CD4-positive, alpha-beta T cell treated with Interleukin-1 beta for 1 hour (primary cell): ENCODE measurements at regions not wholly inside any gene's neighbourhood (a gene's known extent, or its start where the extent isn't known, plus 50 kb on each side); places are given as distances from the start of the nearest gene placed in this dataset.
"Not testable (repeated sequence)": the region's sequence is repeated elsewhere in the genome, so short reads cannot be mapped to it uniquely, and the experiment has no call there.

ENCODE experiments used
- DNase-seq, 2 donors: peaks; one replicate each; pipeline ENCODE4 v3.0.0-alpha.2; 2020 to 2022

DNA sequence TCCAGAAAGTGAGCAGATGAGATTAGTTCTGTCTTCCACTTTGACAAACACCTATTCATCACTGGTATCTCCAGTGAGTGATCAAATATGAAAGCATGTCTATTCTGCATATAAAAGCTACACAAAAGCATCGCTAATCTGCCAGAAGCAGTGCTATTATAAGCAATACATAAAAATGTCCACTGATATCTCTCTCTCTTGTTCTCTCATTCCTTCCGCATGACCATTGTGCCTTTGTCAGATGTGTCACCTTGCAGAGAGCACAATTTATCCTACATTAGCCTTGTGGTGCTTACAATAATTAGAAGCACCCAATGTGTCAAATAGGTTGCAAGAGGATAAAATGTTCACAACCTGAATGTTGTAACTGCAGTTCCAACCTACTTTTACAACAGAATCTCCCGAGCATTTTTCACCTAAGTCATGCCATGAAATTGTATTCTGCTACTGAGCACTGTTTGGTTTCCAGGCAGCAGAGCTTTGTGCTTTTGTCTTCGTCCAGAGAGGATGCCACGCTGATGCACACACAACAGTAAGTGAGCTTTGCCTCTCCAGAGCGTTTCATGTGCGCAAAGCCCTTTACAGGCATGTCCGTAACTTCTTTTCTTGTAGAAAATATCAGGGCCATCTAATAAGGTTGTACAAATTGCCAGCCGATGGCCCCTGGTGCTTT lies 198.7 kb upstream of the PLD5 start:
- no peak for DNase-seq

- DNase-seq, result no peak
These were observed 194.5 kb upstream of the PLD5 start for GRCh38 chr1:242718967-242719366.

GRCh38 chr1:242712248-242712647 lies 187.8 kb upstream of the PLD5 start:
- DNase-seq, result no peak

- no peak for DNase-seq
These were observed 186.3 kb upstream of the PLD5 start for GRCh38 chr1:242710847-242711246.

- no peak for DNase-seq
These were observed 185.8 kb upstream of the PLD5 start for GRCh38 chr1:242710286-242710685.

DNA sequence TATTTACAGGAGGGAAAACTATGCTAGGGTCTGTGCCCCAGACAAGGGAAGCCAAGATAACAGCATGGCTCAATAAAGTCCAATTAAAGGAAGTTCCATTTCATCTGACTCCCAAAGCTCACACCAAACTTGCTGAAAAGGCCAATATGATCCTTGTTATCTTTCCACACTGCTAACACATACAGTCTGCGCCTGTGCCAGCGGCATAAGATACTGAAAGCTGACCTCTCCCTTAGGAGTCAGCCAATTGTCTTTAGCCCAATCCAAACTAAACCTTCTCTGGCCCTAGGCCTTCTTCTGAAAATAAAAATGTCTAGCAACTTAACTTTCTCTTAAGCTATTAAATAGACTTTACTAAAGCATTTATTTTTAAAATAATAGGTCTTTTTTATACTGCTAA lies 179.0 kb upstream of the PLD5 start:
- no peak for DNase-seq

DNA sequence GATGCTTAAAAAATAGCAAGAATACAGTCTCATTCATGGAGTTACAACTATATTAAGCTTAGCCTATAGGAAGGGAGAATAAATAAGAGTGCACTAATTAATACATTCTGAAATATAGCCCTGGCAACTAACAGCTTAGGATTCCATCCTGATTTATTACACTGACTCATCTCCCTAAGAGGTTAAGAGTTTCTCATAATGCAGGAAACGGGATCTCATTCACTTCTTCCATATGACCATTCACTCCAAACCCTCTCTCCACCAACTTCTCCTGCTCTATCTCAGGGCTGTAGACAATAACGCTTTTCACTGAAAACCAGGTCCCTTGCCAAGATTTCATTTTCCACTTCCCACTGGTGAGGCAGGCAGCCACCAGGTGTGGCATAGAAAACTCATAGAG lies 168.5 kb upstream of the PLD5 start:
- DNase-seq, result no peak

DNA sequence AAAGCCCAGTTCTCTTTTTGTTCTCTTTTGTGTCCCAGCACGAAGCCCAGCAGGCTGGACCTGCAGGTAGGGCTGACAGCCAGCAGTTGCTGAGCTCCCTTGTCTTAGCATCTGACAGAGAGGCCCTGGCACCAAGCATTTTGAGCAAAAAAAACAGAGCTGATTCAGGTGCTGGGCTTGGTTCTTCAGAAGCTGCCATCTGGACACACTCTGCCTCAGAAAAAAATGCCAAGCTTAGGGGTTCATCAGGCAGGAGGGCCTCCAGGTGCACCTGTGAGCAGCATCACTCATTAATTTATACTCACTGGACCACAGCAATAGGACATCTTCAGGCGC lies 167.1 kb upstream of the PLD5 start:
- no peak for DNase-seq

DNA sequence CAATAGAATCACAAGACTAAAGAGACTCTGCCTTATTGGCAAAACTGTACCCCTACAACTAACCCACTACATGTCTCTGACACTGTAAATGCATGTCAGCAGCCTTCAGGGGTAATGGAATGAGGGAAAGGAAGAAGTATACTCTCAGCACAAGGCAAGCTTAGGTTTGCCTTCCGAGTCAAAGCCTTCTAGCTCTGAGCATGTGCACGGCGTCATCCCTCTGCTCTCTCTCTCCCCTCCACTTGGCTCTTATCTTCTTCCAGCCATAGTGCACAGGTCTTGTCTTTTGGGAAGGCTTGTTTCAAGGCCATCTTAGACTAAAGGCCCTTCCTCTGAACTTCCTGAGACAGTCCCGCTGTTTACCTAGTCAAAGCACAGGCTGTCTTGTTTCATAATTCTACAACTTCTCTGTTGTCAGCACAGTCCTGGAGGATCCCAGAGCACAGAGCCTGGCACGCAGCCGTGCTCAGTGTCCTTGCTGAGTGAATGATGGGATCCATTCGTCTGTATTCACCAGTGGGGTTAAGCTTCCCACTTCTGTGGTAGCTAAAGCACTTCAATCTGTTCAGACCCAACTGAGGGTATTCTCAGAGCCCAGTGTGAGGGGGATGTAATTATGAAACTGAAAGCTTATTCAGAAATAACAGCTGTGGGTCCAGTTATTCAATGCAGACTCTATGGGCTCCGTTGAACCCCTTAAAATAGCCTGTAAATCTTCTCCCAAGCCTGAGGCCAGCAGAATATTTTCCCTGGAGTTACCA lies 166.5 kb upstream of the PLD5 start:
- DNase-seq, result no peak

GRCh38 chr1:242689378-242689777 lies 164.9 kb upstream of the PLD5 start:
- no peak for DNase-seq

- no peak for DNase-seq
These were observed 150.6 kb upstream of the PLD5 start for GRCh38 chr1:242674951-242675645.

DNA sequence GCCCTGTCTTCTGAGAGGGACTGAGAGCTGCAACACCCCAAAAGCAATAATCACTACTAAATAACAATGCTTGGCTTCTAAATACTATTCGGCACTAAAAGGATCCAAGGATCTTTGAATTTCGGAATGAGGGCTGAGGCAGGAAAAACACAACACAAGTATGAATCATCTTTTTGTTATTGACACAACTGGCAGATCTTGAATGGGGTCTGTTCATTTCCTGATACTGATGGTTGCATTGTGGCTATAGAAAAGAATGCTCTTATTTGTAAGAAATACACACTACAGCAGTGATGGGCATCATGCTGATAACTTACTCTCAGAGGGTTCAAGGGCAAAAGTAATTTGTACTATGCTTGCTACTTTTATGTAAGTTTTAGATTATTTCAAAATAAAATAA lies 149.2 kb upstream of the PLD5 start:
- DNase-seq, result no peak

- DNase-seq, result not testable (repeated sequence)
These were observed 148.7 kb upstream of the PLD5 start for GRCh38 chr1:242673165-242673564.

- DNase-seq, result no peak
These were observed 145.5 kb upstream of the PLD5 start for GRCh38 chr1:242670019-242670418.

GRCh38 chr1:242662886-242663285 lies 138.4 kb upstream of the PLD5 start:
- no peak for DNase-seq

GRCh38 chr1:242653772-242654171 lies 129.3 kb upstream of the PLD5 start:
- DNase-seq, result not testable (repeated sequence)

DNA sequence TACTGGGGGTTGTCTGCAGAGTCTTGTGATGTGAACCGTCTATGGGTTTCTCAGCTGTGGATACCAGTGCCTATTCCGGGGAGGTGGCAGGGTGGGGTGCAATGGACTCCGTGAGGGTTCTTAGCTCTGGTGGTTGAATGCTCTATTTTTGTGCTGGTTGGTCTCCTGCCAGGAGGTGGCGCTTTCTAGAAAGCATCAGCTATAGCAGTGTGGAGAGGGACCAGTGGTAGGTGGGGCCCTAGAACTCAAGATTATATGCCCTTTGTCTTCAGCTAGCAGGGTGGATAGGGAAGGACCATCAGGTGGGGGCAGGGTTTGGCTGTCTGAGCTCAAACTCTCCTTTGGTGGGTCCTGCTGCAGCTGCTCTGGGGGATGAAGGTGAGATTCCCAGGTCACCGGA lies 127.3 kb upstream of the PLD5 start:
- no peak for DNase-seq

GRCh38 chr1:242641461-242641860 lies 117.0 kb upstream of the PLD5 start:
- DNase-seq, result no peak

GRCh38 chr1:242639104-242639503 lies 114.6 kb upstream of the PLD5 start:
- DNase-seq, result no peak

DNA sequence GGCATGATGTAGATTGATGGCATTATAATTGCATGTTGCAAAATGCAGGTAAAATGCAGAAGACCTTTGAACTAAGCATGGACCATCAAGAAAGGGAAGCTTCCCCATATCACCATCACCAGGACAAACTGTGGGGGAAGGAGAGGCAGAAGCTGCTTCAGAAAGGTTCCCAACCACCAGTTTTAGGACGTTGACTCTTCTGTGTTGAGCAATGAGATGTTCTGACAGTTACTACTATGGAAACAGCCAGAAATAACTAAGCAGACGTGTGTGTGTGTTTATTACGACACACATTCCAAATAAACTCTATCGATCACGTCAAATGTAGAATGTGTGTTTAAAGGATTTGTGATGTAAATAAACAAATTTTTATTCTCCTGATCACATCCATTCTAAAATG lies 110.2 kb upstream of the PLD5 start:
- DNase-seq, result no peak

- no peak for DNase-seq
These were observed 104.9 kb upstream of the PLD5 start for GRCh38 chr1:242629396-242629795.

GRCh38 chr1:242623756-242624155 lies 99.3 kb upstream of the PLD5 start:
- DNase-seq, result no peak

GRCh38 chr1:242623119-242623518 lies 98.6 kb upstream of the PLD5 start:
- DNase-seq, result no peak

DNA sequence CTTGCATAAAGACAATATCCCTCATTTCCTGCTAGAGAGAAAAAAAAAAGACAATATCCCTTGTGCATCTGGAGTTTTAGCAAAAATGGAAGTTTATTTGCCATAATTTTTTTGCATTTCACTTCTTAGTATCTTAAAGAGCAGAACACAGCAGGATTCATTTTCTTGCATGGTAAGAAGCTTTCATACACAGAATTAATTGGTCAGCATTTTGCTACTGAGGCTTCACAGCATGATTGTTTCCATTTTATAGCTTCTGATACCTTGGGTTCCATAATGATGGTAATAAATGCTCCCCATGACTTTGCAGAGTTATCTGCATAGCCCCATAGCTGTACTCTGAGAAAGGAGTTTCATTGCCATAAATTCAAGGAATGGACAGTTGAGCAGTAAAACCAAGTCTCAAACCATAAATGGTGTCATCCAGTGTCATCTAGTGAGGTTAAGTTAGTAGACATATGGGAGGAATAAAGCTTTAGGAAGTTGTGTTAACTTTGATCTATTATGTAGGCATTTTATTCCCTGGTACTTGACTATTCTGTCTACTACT lies 88.8 kb upstream of the PLD5 start:
- no peak for DNase-seq
